H1 (cell line): ENCODE measurements at regions not wholly inside any gene's neighbourhood (a gene's known extent, or its start where the extent isn't known, plus 50 kb on each side); places are given as distances from the start of the nearest gene placed in this dataset.
"Not testable (repeated sequence)": the region's sequence is repeated elsewhere in the genome, so short reads cannot be mapped to it uniquely, and the experiment has no call there.

ENCODE experiments used
- CTCF ChIA-PET: fragments of 300-600 bp; sonication (Branson Sonifier 250); formaldehyde crosslinking; loops from one replicate; lab custom pipeline; 2021; ENCODE audit not compliant: partially characterized antibody; lab: Charles Lee
- POLR2A ChIA-PET: fragments of 300-600 bp; sonication (Branson Sonifier 250); formaldehyde crosslinking; loops from one replicate; lab custom pipeline; 2021; ENCODE audit warnings: inconsistent platforms; ENCODE audit not compliant: partially characterized antibody; lab: Charles Lee
- DNase-seq, 2 experiments: peaks; one replicate each; pipeline versions ENCODE4 v3.0.0 to v3.0.0-alpha.2; 2010 to 2022; ENCODE audit warnings: low spot score in 2 of 2, low read depth in 1 of 2, mixed read lengths in 1 of 2
- FAIRE-seq: peaks from 2 replicates; lab custom pipeline; 2011; peaks lifted over from hg19 to GRCh38; lab: Jason Lieb, UNC
- H2AFZ ChIP-seq: 2 replicates; pipeline ENCODE4 v1.8.1; 2012; ENCODE audit warnings: low read length, inconsistent platforms
- H2AK5ac ChIP-seq: 2 replicates; pipeline ENCODE4 v1.6.1; 2013; ENCODE audit warnings: low read depth, low read length
- H2BK120ac ChIP-seq: replicated peaks from 2 replicates; pipeline ENCODE3; 2013; ENCODE audit warnings: low read depth, low read length, inconsistent platforms
- H2BK12ac ChIP-seq: 2 replicates; pipeline ENCODE4 v1.6.1; 2013; ENCODE audit warnings: low read depth, low read length
- H2BK15ac ChIP-seq: 2 replicates; pipeline ENCODE4 v1.6.1; 2013; ENCODE audit warnings: low read length
- H2BK20ac ChIP-seq: 2 replicates; pipeline ENCODE4 v1.6.1; 2013; ENCODE audit warnings: low read length
- H2BK5ac ChIP-seq: 2 replicates; pipeline ENCODE4 v1.6.1; 2013; ENCODE audit warnings: low read depth, low read length
- H3K14ac ChIP-seq: 2 replicates; pipeline ENCODE4 v1.6.1; 2013; ENCODE audit warnings: inconsistent platforms; ENCODE audit not compliant: insufficient read length
- H3K18ac ChIP-seq: 2 replicates; pipeline ENCODE4 v1.6.1; 2013; ENCODE audit warnings: low read length; ENCODE audit errors: extremely low read depth
- H3K23ac ChIP-seq: 2 replicates; pipeline ENCODE4 v1.6.1; 2013; ENCODE audit warnings: inconsistent platforms; ENCODE audit not compliant: insufficient read length
- H3K23me2 ChIP-seq: 2 replicates; pipeline ENCODE4 v1.6.1; 2013; ENCODE audit warnings: low read depth, low read length
- H3K27ac ChIP-seq: 2 replicates; pipeline ENCODE4 v1.6.1; 2011; ENCODE audit warnings: low read depth, low read length, inconsistent platforms
- H3K27me3 ChIP-seq, 4 experiments: replicated peaks in 1 of 4; 1 replicate in 1 of 4; 2 replicates in 3 of 4; pipeline versions ENCODE4 v1.6.1 to v1.8.1; 2011 to 2013; ENCODE audit warnings: low read length in 3 of 4, mild to moderate bottlenecking in 3 of 4, inconsistent platforms in 2 of 4, mixed read lengths in 2 of 4, moderate library complexity in 1 of 4; ENCODE audit not compliant: control insufficient read depth in 3 of 4, insufficient read depth in 3 of 4; ENCODE audit errors: extremely low read depth in 1 of 4
- H3K36me3 ChIP-seq, 4 experiments: 2 replicates each; pipeline versions ENCODE4 v1.6.1 to v1.8.1; 2011 to 2013; ENCODE audit warnings: mild to moderate bottlenecking in 4 of 4, low read length in 3 of 4, moderate library complexity in 2 of 4, control low read depth in 1 of 4, inconsistent platforms in 1 of 4; ENCODE audit not compliant: insufficient read depth in 4 of 4, control insufficient read depth in 2 of 4
- H3K4ac ChIP-seq: replicated peaks from 2 replicates; pipeline ENCODE3; 2013; ENCODE audit warnings: low read length, low read depth, mixed read lengths, inconsistent platforms; ENCODE audit not compliant: insufficient read length
- H3K4me1 ChIP-seq, 4 experiments: replicated peaks in 1 of 4; 1 replicate in 1 of 4; 2 replicates in 3 of 4; pipeline versions ENCODE4 v1.6.1 to v1.8.1; 2011 to 2013; ENCODE audit warnings: low read length in 3 of 4, inconsistent platforms in 2 of 4, mixed read lengths in 1 of 4; ENCODE audit not compliant: insufficient read depth in 4 of 4, control insufficient read depth in 3 of 4
- H3K4me2 ChIP-seq, 2 experiments: 2 replicates each; pipeline versions ENCODE4 v1.6.1 to v1.8.1; 2011 to 2013; ENCODE audit warnings: low read depth in 2 of 2, low read length in 2 of 2, control low read depth in 1 of 2, inconsistent platforms in 1 of 2, mild to moderate bottlenecking in 1 of 2; ENCODE audit not compliant: insufficient read depth in 1 of 2
- H3K4me3 ChIP-seq, 4 experiments: fragments of 200-600, 300-600 bp in 1 of 4; sonication (generic), shearing (Covaris generic), sonication (Bioruptor Twin) in 1 of 4; 2 replicates each; pipeline versions ENCODE4 v1.5.1 to v1.8.1; 2011 to 2016; ENCODE audit warnings: low read length in 4 of 4, low read depth in 3 of 4, control low read depth in 2 of 4, inconsistent platforms in 2 of 4, mild to moderate bottlenecking in 2 of 4, mixed read lengths in 1 of 4, moderate library complexity in 1 of 4; ENCODE audit not compliant: insufficient read depth in 2 of 4; ENCODE audit errors: extremely low read depth in 1 of 4
- H3K56ac ChIP-seq: replicated peaks from 2 replicates; pipeline ENCODE3; 2013; ENCODE audit warnings: low read depth, mild to moderate bottlenecking, mixed read lengths, low read length, inconsistent platforms; ENCODE audit not compliant: insufficient read length
- H3K79me1 ChIP-seq: 2 replicates; pipeline ENCODE4 v1.6.1; 2013; ENCODE audit warnings: low read depth, low read length, control low read depth
- H3K79me2 ChIP-seq, 2 experiments: 2 replicates each; pipeline versions ENCODE4 v1.6.1 to v1.8.1; 2012 to 2013; ENCODE audit warnings: low read length in 2 of 2, mild to moderate bottlenecking in 2 of 2, inconsistent platforms in 1 of 2; ENCODE audit not compliant: insufficient read depth in 2 of 2, control insufficient read depth in 1 of 2
- H3K9ac ChIP-seq, 4 experiments: replicated peaks in 1 of 4; 1 replicate in 1 of 4; 2 replicates in 3 of 4; pipeline versions ENCODE4 v1.6.1 to v1.8.1; 2011 to 2013; ENCODE audit warnings: low read depth in 3 of 4, low read length in 3 of 4, control low read depth in 2 of 4, mild to moderate bottlenecking in 2 of 4, moderate library complexity in 2 of 4, inconsistent platforms in 1 of 4; ENCODE audit errors: extremely low read depth in 1 of 4
- H3K9me3 ChIP-seq, 2 experiments: 2 replicates each; pipeline versions ENCODE4 v1.6.1 to v1.8.1; 2012 to 2013; ENCODE audit warnings: mild to moderate bottlenecking in 2 of 2, moderate library complexity in 2 of 2, control low read depth in 1 of 2, inconsistent platforms in 1 of 2, low read depth in 1 of 2, low read length in 1 of 2, mixed read lengths in 1 of 2; ENCODE audit not compliant: insufficient read depth in 2 of 2
- H4K20me1 ChIP-seq, 2 experiments: replicated peaks in 1 of 2; 2 replicates each; pipeline versions ENCODE3 to v1.8.1; 2011 to 2013; ENCODE audit warnings: inconsistent platforms in 2 of 2, low read length in 2 of 2, mild to moderate bottlenecking in 1 of 2; ENCODE audit not compliant: insufficient read depth in 2 of 2, control insufficient read depth in 1 of 2
- H4K5ac ChIP-seq: 2 replicates; pipeline ENCODE4 v1.6.1; 2013; ENCODE audit warnings: low read length, low read depth, mixed read lengths, inconsistent platforms; ENCODE audit not compliant: insufficient read length
- H4K8ac ChIP-seq: 2 replicates; pipeline ENCODE4 v1.8.0; 2013; ENCODE audit warnings: mild to moderate bottlenecking, moderate library complexity, low read length, inconsistent platforms; ENCODE audit not compliant: insufficient read depth; ENCODE audit errors: extremely low read depth
- H4K91ac ChIP-seq: replicated peaks from 2 replicates; pipeline ENCODE3; 2013; ENCODE audit warnings: low read length, mixed read lengths, inconsistent platforms; ENCODE audit not compliant: insufficient read length
- WGBS, 2 experiments: shearing (Covaris generic) in 1 of 2; methylation state at CpG; one replicate each; pipeline versions ENCODE4 v1.1.6 to v1.1.7; 2013 to 2015; ENCODE audit warnings: low lambda C conversion rate in 2 of 2, mixed read lengths in 2 of 2, inconsistent platforms in 1 of 2, low coverage in 1 of 2, missing lambda C conversion rate in 1 of 2; ENCODE audit not compliant: insufficient replicate concordance in 2 of 2, insufficient coverage in 1 of 2, insufficient read length in 1 of 2; ENCODE audit errors: extremely low coverage in 1 of 2, missing lambda C conversion rate in 1 of 2; 5-methylcytosine and 5-hydroxymethylcytosine counted together

- H2BK5ac ChIP-seq, FAIRE-seq: not testable (repeated sequence)
These were observed 175.4 kb downstream of the NRN1 start for GRCh38 chr6:5831219-5831862.

More at GRCh38 chr6:5831219-5831862, 175.4 kb downstream of the NRN1 start:
- H3K79me2 ChIP-seq, H2BK120ac ChIP-seq, POLR2A ChIA-PET, H3K56ac ChIP-seq, H2BK12ac ChIP-seq, H3K4me3 ChIP-seq, H3K9ac ChIP-seq, H3K79me1 ChIP-seq, H2BK15ac ChIP-seq, H3K23ac ChIP-seq, H3K23me2 ChIP-seq, H4K20me1 ChIP-seq, H3K4me2 ChIP-seq, H4K91ac ChIP-seq, H2AFZ ChIP-seq, H3K36me3 ChIP-seq, H3K4ac ChIP-seq, H3K4me1 ChIP-seq, H3K27me3 ChIP-seq, H3K18ac ChIP-seq, H3K9me3 ChIP-seq, H3K14ac ChIP-seq, H2AK5ac ChIP-seq, DNase-seq, H2BK20ac ChIP-seq, H4K8ac ChIP-seq, H4K5ac ChIP-seq, H3K27ac ChIP-seq: not testable (repeated sequence)
- WGBS, 2 experiments, result 74% methylated on average over 8 of the region's 8 CpGs; no CpG with 5 or more reads in 1 of the 2 experiments
- CTCF ChIA-PET, result interaction anchor here (2.0 kb wide), 1 partner anchor 18 kb away, joined by 5 read pairs; no protein-coding TSS in a partner anchor
